GM12891 (cell line): ENCODE measurements at regions not wholly inside any gene's neighbourhood (a gene's known extent, or its start where the extent isn't known, plus 50 kb on each side); places are given as distances from the start of the nearest gene placed in this dataset.
"Not testable (repeated sequence)": the region's sequence is repeated elsewhere in the genome, so short reads cannot be mapped to it uniquely, and the experiment has no call there.

Source experiments
- PAX5 ChIP-seq: IDR thresholded peaks from 2 replicates; pipeline ENCODE4 v1.6.1; 2011; ENCODE audit warnings: low read length, moderate library complexity, mild to moderate bottlenecking; ENCODE audit not compliant: insufficient read depth, severe bottlenecking
- POLR2A ChIP-seq: IDR thresholded peaks from 2 replicates; pipeline ENCODE4 v1.6.1; 2011; ENCODE audit warnings: low read depth, low read length, control low read depth
- POLR2AphosphoS5 ChIP-seq: IDR thresholded peaks from 2 replicates; pipeline ENCODE4 v1.6.1; 2011; ENCODE audit warnings: low read depth, low read length, control low read depth

DNA sequence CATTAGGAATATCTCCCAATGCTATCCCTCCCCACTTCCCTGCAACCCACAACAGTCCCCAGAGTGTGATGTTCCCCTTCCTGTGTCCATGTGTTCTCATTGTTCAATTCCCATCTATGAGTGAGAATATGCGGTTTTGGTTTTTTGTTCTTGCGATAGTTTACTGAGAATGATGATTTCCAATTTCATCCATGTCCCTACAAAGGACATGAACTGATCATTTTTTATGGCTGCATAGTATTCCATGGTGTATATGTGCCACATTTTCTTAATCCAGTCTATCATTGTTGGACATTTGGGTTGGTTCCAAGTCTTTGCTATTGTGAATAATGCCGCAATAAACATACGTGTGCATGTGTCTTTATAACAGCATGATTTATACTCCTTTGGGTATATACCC, 169.5 kb downstream of the SIM1 start:
- not testable (repeated sequence) for TF ChIP-seq POLR2A, PAX5, POLR2AphosphoS5
